Psoas muscle (tissue), 7 donors: ENCODE measurements at regions not wholly inside any gene's neighbourhood (a gene's known extent, or its start where the extent isn't known, plus 50 kb on each side); places are given as distances from the start of the nearest gene placed in this dataset.

ENCODE experiments used
- ATAC-seq, 4 donors: fragments of 200-7000 bp; cut with Tn5 transposase; one replicate each; pipeline ENCODE4 v1.9.1; 2020; ENCODE audit warnings: moderate library complexity in 3 of 4, mild to moderate bottlenecking in 2 of 4
- DNase-seq, 2 donors: peaks; one replicate each; pipeline ENCODE4 v3.0.0-alpha.2; 2020
- H3K27ac ChIP-seq: fragments of 200-600 bp; one replicate; pipeline ENCODE4 v1.8.0; 2022
- H3K27me3 ChIP-seq, 3 donors: fragments of 200-600 bp in 1 of 3; one replicate each; pipeline versions ENCODE4 v1.6.1 to v1.8.0; 2013 to 2022; ENCODE audit warnings: low read length in 2 of 3, mild to moderate bottlenecking in 2 of 3, moderate library complexity in 1 of 3; ENCODE audit not compliant: insufficient read depth in 3 of 3
- H3K36me3 ChIP-seq, 2 donors: fragments of 200-600 bp in 1 of 2; one replicate each; pipeline versions ENCODE4 v1.6.1 to v1.8.0; 2013 to 2022; ENCODE audit warnings: low read depth in 1 of 2, mild to moderate bottlenecking in 1 of 2, moderate library complexity in 1 of 2; ENCODE audit not compliant: insufficient read depth in 1 of 2
- H3K4me1 ChIP-seq: fragments of 200-600 bp; one replicate; pipeline ENCODE4 v1.8.0; 2022
- H3K4me3 ChIP-seq: fragments of 200-600 bp; one replicate; pipeline ENCODE4 v1.8.0; 2022; ENCODE audit warnings: mild to moderate bottlenecking
- H3K9me3 ChIP-seq: fragments of 200-600 bp; one replicate; pipeline ENCODE4 v1.8.0; 2022
- WGBS, 3 donors: extraction: QIAGEN DNeasy Blood & Tissue Kit; methylation state at CpG; one replicate each; pipeline versions ENCODE4 v1.1.6 to v1.1.7; 2013; 5-methylcytosine and 5-hydroxymethylcytosine counted together
- intact Hi-C, 2 donors: fragments of 100-400 bp; cut with DNase I; formaldehyde crosslinking; loops; one replicate each; pipeline versions ENCODE4 v1.11.0 to v1.14.2; 2022
- TF ChIP-seq, protein P1 (sequence below): fragments of 200-600 bp; IDR thresholded peaks from one replicate; pipeline ENCODE4 v1.8.0; 2022; ENCODE audit warnings: antibody characterized with exemption
- donor health status: healthy with polysubstance abuse.
- donor health status: DM: no; HTN: no; CAD: no; lungs with moderate emphysema.
- donor health status: Bipolar disorder and iron deficiency.
- donor health status: healthy.
- donor health status: DM: yes; HTN: yes; CAD: no.
- donor health status: DM: no; HTN: no; CAD: no.
- donor health status: DM: yes; HTN: yes; CAD: no.

GRCh38 chr6:159642995-159643394 lies 50.0 kb downstream of the SOD2 start:
- peaks cover 4% of the 10 kb centered on the region for H3K4me1 ChIP-seq
- no peak for ATAC-seq
- no peaks in the 10 kb centered on the region for H3K9me3 ChIP-seq
- H3K27ac ChIP-seq: no peak overlapping the region
- TF ChIP-seq, protein P1, sequence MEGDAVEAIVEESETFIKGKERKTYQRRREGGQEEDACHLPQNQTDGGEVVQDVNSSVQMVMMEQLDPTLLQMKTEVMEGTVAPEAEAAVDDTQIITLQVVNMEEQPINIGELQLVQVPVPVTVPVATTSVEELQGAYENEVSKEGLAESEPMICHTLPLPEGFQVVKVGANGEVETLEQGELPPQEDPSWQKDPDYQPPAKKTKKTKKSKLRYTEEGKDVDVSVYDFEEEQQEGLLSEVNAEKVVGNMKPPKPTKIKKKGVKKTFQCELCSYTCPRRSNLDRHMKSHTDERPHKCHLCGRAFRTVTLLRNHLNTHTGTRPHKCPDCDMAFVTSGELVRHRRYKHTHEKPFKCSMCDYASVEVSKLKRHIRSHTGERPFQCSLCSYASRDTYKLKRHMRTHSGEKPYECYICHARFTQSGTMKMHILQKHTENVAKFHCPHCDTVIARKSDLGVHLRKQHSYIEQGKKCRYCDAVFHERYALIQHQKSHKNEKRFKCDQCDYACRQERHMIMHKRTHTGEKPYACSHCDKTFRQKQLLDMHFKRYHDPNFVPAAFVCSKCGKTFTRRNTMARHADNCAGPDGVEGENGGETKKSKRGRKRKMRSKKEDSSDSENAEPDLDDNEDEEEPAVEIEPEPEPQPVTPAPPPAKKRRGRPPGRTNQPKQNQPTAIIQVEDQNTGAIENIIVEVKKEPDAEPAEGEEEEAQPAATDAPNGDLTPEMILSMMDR: no peak
- WGBS, 3 donors: 90 to 93% (median 90%) methylated on average over 7 of the region's 7 CpGs
- H3K27me3 ChIP-seq: no peaks in the 10 kb centered on the region
- intact Hi-C loops: no loop called here
- no peak overlapping the region for H3K4me3 ChIP-seq
- DNase-seq: no peak
- peaks cover 0 to 6% of the 10 kb centered on the region in 2 donors for H3K36me3 ChIP-seq

- DNase-seq: no peak
- ATAC-seq: no peak
- peaks cover 4% of the 10 kb centered on the region for H3K4me1 ChIP-seq
- no peak overlapping the region for H3K27ac ChIP-seq
- TF ChIP-seq, protein P1: no peak
- H3K9me3 ChIP-seq: no peaks in the 10 kb centered on the region
- no peak overlapping the region for H3K4me3 ChIP-seq
- 74 to 86% (median 76%) methylated on average over 1 of the region's 1 CpG for WGBS, 3 donors
- peaks cover 0 to 7% of the 10 kb centered on the region in 2 donors for H3K36me3 ChIP-seq
- intact Hi-C loops: no loop called here
- H3K27me3 ChIP-seq: no peaks in the 10 kb centered on the region
These were observed 50.6 kb downstream of the SOD2 start for GRCh38 chr6:159642481-159642880.

DNA sequence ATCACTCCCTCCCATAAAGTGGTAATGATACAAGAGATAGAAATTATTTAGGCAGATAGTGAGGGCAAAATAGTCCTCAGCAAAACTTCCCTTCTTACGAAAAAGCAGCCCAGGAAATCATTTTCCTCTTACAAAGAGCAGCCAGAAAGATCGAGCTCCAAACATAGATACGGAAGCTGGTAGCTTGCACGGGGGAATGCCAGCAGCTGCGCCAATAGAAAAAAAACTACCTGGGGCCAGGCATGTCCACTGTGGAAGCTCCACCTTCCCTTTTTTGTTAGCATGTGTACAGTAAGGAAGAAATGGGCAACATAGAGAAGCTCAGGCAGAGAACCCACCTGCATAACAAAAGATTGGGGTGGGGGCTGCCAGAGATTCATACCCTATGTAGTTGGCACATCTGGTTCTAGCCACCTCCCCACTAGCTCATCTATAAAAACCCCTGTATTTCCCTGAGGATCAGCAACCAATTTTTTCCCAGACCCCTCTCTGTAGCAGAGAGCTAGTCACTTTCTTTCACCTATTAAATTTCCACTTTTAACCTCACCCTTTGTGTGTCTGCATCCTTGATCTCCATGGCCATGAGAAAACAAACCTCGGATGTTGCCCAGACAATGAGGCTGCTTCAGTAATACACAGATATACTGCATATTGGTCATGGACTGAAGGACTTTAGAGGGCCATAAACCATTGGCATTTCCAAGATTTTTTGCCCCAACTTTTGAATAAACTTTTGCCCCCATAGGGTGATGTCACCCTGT lies 52.1 kb downstream of the SOD2 start:
- TF ChIP-seq, protein P1: no peak
- DNase-seq (no peak), ATAC-seq (no peak)
- Histone ChIP-seq H3K4me3 (no peak overlapping the region), H3K4me1 (peaks cover 4% of the 10 kb centered on the region), H3K9me3 (no peaks in the 10 kb centered on the region), H3K36me3 (peaks cover 0 to 7% of the 10 kb centered on the region in 2 donors), H3K27me3 (no peaks in the 10 kb centered on the region), H3K27ac (no peak overlapping the region)
- intact Hi-C loops: no loop called here
- WGBS, 3 donors: 84 to 89% (median 85%) methylated on average over 6 of the region's 6 CpGs

GRCh38 chr6:159640322-159640721 lies 52.7 kb downstream of the SOD2 start:
- 28 to 64% (median 34%) methylated on average over 2 of the region's 2 CpGs for WGBS, 3 donors
- intact Hi-C loops: no loop called here

More at GRCh38 chr6:159640322-159640721, 52.7 kb downstream of the SOD2 start:
- Histone ChIP-seq H3K27ac (no peak overlapping the region), H3K4me1 (no peaks in the 10 kb centered on the region), H3K9me3 (no peaks in the 10 kb centered on the region), H3K36me3 (peaks cover 0 to 7% of the 10 kb centered on the region in 2 donors), H3K4me3 (no peak overlapping the region), H3K27me3 (no peaks in the 10 kb centered on the region)
- ATAC-seq: peak in 3 of 4 donors; percentile 29 to 35 (median 35)
- no peak for DNase-seq
- TF ChIP-seq, protein P1: no peak
